Tibial artery (tissue), 4 donors: ENCODE measurements at regions not wholly inside any gene's neighbourhood (a gene's known extent, or its start where the extent isn't known, plus 50 kb on each side); places are given as distances from the start of the nearest gene placed in this dataset.
A peak's percentile ranks its signal among the peaks of the same experiment; 100 is the strongest.

Source experiments
- DNase-seq, 2 donors: peaks; one replicate each; pipeline ENCODE4 v3.0.0-alpha.2; 2019
- H3K27ac ChIP-seq, 2 donors: fragments of 200-600 bp; sonication (generic) in 1 of 2; 1 replicate in 1 of 2; 2 replicates in 1 of 2; pipeline ENCODE4 v1.5.1; 2018 to 2019; ENCODE audit warnings: mild to moderate bottlenecking in 1 of 2
- H3K27me3 ChIP-seq, 2 donors: fragments of 200-600 bp; sonication (generic) in 1 of 2; one replicate each; pipeline versions ENCODE4 v1.5.1 to v1.6.0; 2016 to 2019
- H3K36me3 ChIP-seq, 3 donors: fragments of 200-600 bp; sonication (generic) in 2 of 3; one replicate each; pipeline ENCODE4 v1.5.1; 2016 to 2019; ENCODE audit warnings: mild to moderate bottlenecking in 2 of 3
- H3K4me1 ChIP-seq, 4 donors: fragments of 200-600 bp; sonication (generic) in 2 of 4; 1 replicate in 3 of 4; 2 replicates in 1 of 4; pipeline ENCODE4 v1.5.1; 2016 to 2019
- H3K4me3 ChIP-seq, 2 donors: fragments of 200-600 bp; sonication (generic) in 1 of 2; 1 replicate in 1 of 2; 2 replicates in 1 of 2; pipeline ENCODE4 v1.5.1; 2018 to 2019; ENCODE audit warnings: mild to moderate bottlenecking in 2 of 2
- H3K9me3 ChIP-seq, 3 donors: fragments of 200-600 bp; sonication (generic) in 1 of 3; one replicate each; pipeline ENCODE4 v1.5.1; 2016 to 2019
- intact Hi-C: fragments of 100-400 bp; cut with DNase I; formaldehyde crosslinking; loops from one replicate; pipeline ENCODE4 v1.15.0; 2023; ENCODE audit warnings: low total_unique reads
- TF ChIP-seq, protein P1 (sequence below), 2 experiments: fragments of 200-600 bp in 1 of 2; fragments of 450-650 bp in 1 of 2; IDR thresholded peaks; one replicate each; pipeline ENCODE4 v1.5.1; 2017 to 2019; ENCODE audit warnings: antibody characterized with exemption in 2 of 2, mild to moderate bottlenecking in 1 of 2, moderate library complexity in 1 of 2

DNA sequence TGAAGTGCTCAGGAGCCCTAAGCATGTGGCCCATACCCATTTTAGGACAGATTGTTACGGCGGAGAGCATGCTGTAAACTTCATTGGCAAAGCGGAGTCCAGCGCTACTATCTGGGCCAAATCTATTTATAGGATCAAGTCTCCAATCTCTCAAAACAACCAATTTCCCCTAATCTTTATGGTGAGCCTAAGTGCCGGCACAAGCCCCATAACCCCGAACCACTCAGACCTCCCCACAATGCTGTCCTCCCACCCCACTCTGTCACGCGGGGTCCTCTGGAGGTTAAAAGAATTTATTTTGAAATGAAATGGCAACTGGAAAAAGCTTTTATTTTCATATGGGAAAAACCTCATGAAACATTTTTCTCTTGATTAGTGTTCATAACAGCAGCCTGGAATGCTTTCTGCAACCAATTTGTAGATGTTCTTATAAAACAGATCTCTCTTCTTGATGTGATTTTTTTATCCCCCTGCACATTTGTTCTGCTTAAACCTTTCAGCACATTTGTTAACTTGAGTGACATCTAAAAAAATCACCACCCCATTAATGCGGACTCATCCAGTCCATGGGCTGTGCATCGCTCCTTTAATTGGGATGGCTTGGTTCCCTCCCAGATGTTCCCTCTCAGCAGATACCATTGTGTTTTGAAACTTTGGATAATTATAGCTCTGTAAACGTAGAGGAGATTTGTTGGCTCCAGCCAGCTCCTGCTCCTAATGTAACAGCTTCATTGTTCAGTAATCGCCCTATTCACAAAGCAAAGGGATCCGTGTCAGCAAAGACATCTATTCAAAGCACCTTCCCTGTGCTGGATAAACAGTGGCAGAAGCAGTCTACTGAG lies 323.6 kb downstream of the CD83 start:
- Histone ChIP-seq H3K4me1 (peaks cover 0 to 35% (median 17%) of the 10 kb centered on the region in 4 donors), H3K4me3 (peak overlapping the region; percentile 17 to 20), H3K27ac (peak overlapping the region; percentile 59 to 73), H3K9me3 (no peaks in the 10 kb centered on the region), H3K36me3 (no peaks in the 10 kb centered on the region), H3K27me3 (no peaks in the 10 kb centered on the region)
- intact Hi-C loops: no loop called here
- TF ChIP-seq, protein P1, sequence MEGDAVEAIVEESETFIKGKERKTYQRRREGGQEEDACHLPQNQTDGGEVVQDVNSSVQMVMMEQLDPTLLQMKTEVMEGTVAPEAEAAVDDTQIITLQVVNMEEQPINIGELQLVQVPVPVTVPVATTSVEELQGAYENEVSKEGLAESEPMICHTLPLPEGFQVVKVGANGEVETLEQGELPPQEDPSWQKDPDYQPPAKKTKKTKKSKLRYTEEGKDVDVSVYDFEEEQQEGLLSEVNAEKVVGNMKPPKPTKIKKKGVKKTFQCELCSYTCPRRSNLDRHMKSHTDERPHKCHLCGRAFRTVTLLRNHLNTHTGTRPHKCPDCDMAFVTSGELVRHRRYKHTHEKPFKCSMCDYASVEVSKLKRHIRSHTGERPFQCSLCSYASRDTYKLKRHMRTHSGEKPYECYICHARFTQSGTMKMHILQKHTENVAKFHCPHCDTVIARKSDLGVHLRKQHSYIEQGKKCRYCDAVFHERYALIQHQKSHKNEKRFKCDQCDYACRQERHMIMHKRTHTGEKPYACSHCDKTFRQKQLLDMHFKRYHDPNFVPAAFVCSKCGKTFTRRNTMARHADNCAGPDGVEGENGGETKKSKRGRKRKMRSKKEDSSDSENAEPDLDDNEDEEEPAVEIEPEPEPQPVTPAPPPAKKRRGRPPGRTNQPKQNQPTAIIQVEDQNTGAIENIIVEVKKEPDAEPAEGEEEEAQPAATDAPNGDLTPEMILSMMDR (IDR thresholded peaks at IDR 0.05): no peak
- peak in 1 of 2 donors; percentile 21 for DNase-seq

DNA sequence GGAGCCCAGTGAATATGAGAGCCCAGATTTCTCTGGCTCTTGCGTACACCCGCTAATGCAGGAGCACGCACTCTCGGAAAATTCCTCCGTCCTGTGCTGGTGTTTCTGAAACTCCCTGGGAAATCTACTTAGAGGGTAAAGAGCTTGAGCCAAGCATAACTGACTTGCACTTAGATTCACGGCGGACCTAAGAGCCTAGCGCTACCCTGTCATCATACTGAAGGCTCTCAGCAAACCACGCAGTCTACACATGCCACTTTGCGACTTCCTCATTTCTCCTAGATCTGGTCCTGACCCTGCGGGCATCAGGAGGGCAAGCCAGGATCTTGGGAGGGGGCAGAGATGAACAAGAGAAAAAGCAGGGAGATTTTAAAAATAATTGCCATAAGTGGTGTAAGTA lies 324.7 kb downstream of the CD83 start:
- Histone ChIP-seq H3K4me1 (peaks cover 0 to 35% (median 17%) of the 10 kb centered on the region in 4 donors), H3K36me3 (no peaks in the 10 kb centered on the region), H3K9me3 (no peaks in the 10 kb centered on the region), H3K4me3 (no peak overlapping the region), H3K27me3 (no peaks in the 10 kb centered on the region), H3K27ac (peak overlapping the region; percentile 36 to 73)
- no peak for DNase-seq
- TF ChIP-seq, protein P1 (IDR thresholded peaks at IDR 0.05): no peak
- intact Hi-C loops: no loop called here

DNA sequence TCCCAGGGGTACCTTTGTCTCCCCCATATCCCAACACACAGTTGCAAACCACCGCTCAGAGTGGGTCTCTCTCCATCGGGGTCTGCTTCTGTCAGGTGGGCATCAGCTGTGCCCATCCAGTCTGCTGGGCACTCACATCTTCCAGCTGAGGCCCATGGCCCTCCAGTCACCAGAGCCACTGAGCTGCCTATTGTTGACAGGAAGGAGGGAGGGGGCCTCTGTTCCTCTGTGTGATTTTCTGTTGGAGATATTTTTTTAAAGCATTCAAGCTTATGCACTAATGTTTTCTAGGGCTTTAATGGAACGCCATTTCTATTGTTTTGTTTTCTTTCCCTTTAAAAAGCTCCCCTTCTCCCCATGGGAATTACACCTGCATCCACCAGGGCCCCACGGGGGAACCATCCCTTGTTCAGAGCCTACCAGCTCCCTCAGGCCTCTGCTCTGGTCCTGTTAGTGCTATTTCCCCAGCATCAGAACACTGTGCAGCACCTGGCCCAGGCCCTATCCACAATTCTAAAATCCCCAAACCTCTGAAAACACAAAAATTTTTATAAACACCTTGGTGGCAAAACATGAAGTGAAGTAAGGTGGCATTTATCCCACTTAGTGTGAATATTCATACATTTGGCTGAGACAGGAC lies 326.2 kb downstream of the CD83 start:
- H3K9me3 ChIP-seq: peaks cover 0 to 10% (median 0%) of the 10 kb centered on the region in 3 donors
- no peak overlapping the region for H3K4me3 ChIP-seq
- TF ChIP-seq, protein P1 (IDR thresholded peaks at IDR 0.05): no peak
- intact Hi-C loops: no loop called here
- DNase-seq: no peak
- H3K4me1 ChIP-seq: peaks cover 0 to 35% (median 17%) of the 10 kb centered on the region in 4 donors
- H3K36me3 ChIP-seq: no peaks in the 10 kb centered on the region
- H3K27me3 ChIP-seq: no peaks in the 10 kb centered on the region
- H3K27ac ChIP-seq: no peak overlapping the region

DNA sequence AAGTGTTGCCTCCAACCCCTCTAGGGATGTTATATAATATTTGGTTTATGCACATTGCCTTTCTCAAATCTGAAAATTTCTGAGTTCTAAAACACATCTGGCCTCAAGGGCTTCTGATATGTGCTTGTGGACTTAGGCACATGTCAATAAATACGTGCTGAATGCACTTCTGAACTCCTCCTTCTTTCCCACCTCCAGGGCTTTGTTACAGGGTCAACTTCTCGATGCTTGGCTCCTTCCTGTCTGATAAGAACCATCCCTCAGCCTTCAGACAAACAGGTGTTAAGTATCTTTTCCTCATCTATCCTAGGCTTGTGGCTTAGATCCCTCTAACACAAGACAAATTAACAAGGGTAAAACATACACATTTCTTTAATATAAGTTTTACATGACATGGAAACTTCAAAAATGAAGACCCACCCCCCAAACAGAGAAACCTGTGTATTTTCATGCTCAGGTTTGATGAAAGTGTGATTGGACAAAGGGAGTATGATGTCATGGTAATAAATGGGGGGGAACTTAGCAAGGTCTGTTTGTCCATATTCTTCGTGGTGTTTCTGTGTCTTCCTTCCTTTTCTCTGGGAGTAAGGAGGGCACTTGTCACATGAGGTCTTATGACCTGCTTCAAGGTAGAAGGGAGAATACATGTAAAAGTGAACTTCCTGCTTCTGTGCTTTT lies 326.9 kb downstream of the CD83 start:
- no peak for DNase-seq
- intact Hi-C loops: no loop called here
- H3K4me3 ChIP-seq: no peak overlapping the region
- H3K36me3 ChIP-seq: no peaks in the 10 kb centered on the region
- no peaks in the 10 kb centered on the region for H3K27me3 ChIP-seq
- H3K4me1 ChIP-seq: peaks cover 0 to 34% (median 17%) of the 10 kb centered on the region in 4 donors
- H3K27ac ChIP-seq: no peak overlapping the region
- TF ChIP-seq, protein P1 (IDR thresholded peaks at IDR 0.05): no peak
- peaks cover 0 to 10% (median 0%) of the 10 kb centered on the region in 3 donors for H3K9me3 ChIP-seq

DNA sequence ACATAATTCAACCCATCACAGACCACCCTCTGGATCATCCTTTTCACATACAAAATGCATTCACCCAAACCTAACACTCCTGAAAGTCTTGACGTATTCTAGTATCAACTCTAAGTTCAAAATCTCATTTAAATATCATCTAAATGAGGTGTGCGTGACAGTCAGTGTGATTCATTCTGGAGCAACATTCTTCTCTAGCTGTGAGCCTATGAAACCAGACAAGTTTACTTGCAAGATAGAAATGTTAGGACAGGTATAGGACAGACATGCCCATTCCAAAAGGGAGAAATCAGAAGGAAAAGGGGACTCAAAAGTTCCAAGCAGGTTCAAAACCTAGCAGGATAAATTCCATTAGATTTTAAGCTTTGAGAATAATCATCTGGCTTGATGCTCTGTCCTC lies 329.7 kb downstream of the CD83 start:
- TF ChIP-seq, protein P1 (IDR thresholded peaks at IDR 0.05): no peak
- Histone ChIP-seq H3K36me3 (no peaks in the 10 kb centered on the region), H3K4me1 (peaks cover 0 to 6% (median under 1%) of the 10 kb centered on the region in 4 donors), H3K27ac (no peak overlapping the region), H3K9me3 (peaks cover 0 to 10% (median 0%) of the 10 kb centered on the region in 3 donors), H3K27me3 (no peaks in the 10 kb centered on the region), H3K4me3 (no peak overlapping the region)
- DNase-seq: no peak
- intact Hi-C loops: no loop called here
